PC-3 (cell line): ENCODE measurements at regions not wholly inside any gene's neighbourhood (a gene's known extent, or its start where the extent isn't known, plus 50 kb on each side); places are given as distances from the start of the nearest gene placed in this dataset.

Source experiments
- EZH2phosphoT487 ChIP-seq: fragments of 300-600 bp; sonication (generic); IDR thresholded peaks from 2 replicates; pipeline ENCODE4 v1.6.1; 2018; ENCODE audit warnings: mild to moderate bottlenecking, antibody characterized with exemption, low read length, borderline replicate concordance
- TF ChIP-seq, protein P1 (sequence below): fragments of 300-600 bp; sonication (generic); conservative IDR thresholded peaks from 2 replicates; pipeline ENCODE4 v1.5.1; 2017; ENCODE audit warnings: antibody characterized with exemption, low read depth, mild to moderate bottlenecking, low read length

DNA sequence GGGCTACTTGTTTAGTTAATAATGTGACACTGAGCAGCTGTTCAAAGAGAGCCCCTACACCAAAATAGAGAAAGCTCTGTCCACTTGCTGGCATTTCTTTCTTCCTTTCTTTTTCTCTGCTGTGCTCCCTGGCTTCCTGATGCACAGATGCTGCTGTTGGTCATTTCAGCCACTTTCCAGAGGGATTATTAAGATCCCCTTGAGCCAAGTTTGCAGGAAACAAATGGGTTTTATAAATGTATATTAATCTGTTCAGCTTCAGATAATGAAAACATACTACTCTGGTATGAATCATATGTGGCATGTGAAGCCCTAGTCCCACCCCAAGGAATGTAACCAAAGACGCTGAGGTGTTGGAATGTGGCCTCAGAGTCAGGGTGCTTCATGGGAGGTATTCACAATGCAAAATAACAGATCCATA, 638.2 kb upstream of the FZD8 start:
- TF ChIP-seq EZH2phosphoT487 = no peak
- TF ChIP-seq, protein P1, sequence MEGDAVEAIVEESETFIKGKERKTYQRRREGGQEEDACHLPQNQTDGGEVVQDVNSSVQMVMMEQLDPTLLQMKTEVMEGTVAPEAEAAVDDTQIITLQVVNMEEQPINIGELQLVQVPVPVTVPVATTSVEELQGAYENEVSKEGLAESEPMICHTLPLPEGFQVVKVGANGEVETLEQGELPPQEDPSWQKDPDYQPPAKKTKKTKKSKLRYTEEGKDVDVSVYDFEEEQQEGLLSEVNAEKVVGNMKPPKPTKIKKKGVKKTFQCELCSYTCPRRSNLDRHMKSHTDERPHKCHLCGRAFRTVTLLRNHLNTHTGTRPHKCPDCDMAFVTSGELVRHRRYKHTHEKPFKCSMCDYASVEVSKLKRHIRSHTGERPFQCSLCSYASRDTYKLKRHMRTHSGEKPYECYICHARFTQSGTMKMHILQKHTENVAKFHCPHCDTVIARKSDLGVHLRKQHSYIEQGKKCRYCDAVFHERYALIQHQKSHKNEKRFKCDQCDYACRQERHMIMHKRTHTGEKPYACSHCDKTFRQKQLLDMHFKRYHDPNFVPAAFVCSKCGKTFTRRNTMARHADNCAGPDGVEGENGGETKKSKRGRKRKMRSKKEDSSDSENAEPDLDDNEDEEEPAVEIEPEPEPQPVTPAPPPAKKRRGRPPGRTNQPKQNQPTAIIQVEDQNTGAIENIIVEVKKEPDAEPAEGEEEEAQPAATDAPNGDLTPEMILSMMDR = no peak
